ENCODE measurements at regions not wholly inside any gene's neighbourhood (a gene's known extent, or its start where the extent isn't known, plus 50 kb on each side); places are given as distances from the start of the nearest gene placed in this dataset.
A peak's percentile ranks its signal among the peaks of the same experiment; 100 is the strongest.

DNA sequence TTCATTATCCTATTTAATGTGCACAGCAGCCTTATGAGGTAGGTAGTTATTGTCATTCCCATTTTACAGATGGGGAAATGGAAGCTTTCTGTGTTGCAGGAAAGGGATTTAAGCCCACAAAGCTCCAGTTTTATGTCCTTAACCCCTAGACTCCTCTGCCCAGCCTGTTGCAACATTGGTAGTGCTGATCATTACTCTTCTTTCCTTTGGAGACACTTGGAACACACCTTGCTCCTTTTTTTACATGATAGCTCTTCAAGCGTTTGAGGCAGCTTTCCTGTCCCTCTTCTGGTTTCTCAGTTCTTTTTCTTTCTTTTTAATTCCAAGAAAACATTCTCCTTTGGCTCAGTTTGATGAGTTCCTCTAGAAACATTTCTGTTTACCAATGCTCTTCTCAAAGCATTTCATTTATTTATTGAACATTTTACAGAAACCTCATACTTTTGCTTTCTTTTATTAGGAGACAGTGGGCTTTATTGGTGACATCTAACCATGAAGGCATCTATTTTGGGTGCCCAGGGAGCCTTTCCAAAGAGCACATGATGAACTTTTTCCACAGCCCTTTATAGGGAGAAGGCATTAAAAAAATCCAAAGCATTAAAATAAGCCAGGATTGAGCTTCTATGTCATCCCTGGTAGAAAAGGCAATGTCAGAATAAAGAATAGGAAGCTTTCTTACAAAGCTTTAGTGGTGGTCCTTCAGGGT, 218.0 kb downstream of the TMEM38B start:
- TF ChIP-seq, protein P1, sequence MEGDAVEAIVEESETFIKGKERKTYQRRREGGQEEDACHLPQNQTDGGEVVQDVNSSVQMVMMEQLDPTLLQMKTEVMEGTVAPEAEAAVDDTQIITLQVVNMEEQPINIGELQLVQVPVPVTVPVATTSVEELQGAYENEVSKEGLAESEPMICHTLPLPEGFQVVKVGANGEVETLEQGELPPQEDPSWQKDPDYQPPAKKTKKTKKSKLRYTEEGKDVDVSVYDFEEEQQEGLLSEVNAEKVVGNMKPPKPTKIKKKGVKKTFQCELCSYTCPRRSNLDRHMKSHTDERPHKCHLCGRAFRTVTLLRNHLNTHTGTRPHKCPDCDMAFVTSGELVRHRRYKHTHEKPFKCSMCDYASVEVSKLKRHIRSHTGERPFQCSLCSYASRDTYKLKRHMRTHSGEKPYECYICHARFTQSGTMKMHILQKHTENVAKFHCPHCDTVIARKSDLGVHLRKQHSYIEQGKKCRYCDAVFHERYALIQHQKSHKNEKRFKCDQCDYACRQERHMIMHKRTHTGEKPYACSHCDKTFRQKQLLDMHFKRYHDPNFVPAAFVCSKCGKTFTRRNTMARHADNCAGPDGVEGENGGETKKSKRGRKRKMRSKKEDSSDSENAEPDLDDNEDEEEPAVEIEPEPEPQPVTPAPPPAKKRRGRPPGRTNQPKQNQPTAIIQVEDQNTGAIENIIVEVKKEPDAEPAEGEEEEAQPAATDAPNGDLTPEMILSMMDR (IDR thresholded peaks at IDR 0.05; ENCODE audit: low read depth, low read length, missing control alignments): no peak
- DNase-seq (ENCODE audit: extremely low read depth, low read depth): no peak
- H3K4me3 ChIP-seq (replicated peaks; ENCODE audit: low read depth, low read length): no peak overlapping the region

DNA sequence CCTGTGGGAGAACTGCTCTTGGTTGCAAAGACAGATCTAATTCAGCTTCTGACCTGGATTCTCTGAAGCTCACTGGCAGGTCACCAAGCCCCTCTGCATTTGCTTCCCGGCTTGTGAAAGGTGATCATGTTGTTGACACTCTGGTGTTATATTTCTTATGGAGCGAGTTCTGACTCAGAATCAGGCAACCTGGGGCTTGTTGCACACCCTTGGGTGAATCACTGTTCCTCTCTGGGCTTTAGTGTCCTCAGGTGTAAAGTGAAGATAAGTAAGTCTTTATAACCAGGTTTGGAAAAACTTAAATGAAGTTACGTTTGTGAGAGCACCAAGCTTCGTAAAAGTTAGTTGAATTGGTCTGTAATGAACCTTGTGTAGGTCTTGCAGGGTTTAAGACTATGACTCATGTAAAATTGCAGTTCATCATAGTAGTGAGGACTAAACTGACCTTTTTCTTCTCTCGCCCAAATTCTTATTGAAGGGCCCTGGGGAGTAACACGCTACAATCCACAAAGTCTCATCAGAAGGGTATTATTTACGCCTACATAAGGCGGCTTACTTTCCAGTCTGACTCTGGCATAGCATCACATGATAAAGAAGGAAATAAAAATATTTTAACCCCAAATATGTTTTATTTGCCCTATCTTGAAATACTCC, 218.6 kb downstream of the TMEM38B start:
- DNase-seq (ENCODE audit: extremely low read depth, low read depth): no peak
- TF ChIP-seq, protein P1 (IDR thresholded peaks at IDR 0.05; ENCODE audit: low read depth, low read length, missing control alignments): no peak

DNA sequence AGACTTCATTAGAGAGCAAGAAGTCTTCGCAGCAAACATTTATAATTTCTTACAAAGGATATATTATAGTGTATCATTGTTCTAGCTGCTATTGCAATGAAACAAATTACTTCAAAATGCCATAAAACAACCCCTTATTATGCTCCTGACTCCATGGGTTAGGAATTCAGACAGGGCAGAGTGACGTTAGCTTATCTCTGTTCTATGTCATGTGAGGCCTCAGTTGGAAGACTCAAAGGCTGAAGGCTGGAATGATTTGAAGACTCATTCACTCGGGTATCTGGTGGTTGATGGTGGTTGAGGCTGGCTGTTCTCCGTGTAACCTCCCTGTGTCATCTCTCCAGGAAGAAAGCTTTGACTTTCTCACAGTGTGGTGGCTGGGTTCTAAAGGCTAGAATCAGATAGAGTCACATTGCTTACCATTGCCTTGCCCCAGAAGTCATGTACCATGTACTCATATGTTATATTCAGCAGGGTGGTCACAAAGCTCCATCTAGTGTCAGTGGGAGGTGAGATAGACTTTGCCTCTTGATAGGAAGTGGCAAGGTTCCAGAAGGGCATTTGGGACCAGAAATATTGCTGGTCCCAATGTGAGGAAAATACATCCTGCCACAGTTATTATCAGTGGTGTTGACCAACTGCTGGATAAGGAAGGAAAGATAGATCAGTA, 226.9 kb downstream of the TMEM38B start:
- DNase-seq (ENCODE audit: extremely low read depth, low read depth): no peak
- H3K4me3 ChIP-seq (replicated peaks; ENCODE audit: low read depth, low read length): no peak overlapping the region
- TF ChIP-seq, protein P1 (IDR thresholded peaks at IDR 0.05; ENCODE audit: low read depth, low read length, missing control alignments): no peak

More for the DNA sequence above, 218.6 kb downstream of the TMEM38B start:
- H3K4me3 ChIP-seq (replicated peaks; ENCODE audit: low read depth, low read length): no peak overlapping the region

DNA sequence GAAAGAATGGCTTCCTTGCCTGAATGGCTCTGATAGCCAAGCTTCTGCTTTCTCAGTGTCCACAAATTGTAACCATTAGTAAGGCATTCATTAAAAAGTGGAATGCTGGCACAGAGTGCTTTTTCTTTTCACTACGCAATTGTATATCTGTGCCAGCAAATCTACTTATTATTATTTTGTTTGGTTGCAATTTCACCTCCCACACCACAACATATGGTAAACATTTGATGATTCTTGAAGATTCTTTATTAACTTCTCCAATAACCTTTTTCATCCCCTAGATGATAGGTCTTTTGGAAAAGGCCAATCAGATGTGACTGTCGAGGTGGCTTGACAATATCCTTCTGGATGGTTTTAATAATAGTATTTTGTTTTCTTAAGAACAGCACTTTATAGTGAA, 234.1 kb downstream of the TMEM38B start:
- no peak for DNase-seq (ENCODE audit: extremely low read depth, low read depth)
- no peak overlapping the region for H3K4me3 ChIP-seq (replicated peaks; ENCODE audit: low read depth, low read length)
- TF ChIP-seq, protein P1 (IDR thresholded peaks at IDR 0.05; ENCODE audit: low read depth, low read length, missing control alignments): no peak

DNA sequence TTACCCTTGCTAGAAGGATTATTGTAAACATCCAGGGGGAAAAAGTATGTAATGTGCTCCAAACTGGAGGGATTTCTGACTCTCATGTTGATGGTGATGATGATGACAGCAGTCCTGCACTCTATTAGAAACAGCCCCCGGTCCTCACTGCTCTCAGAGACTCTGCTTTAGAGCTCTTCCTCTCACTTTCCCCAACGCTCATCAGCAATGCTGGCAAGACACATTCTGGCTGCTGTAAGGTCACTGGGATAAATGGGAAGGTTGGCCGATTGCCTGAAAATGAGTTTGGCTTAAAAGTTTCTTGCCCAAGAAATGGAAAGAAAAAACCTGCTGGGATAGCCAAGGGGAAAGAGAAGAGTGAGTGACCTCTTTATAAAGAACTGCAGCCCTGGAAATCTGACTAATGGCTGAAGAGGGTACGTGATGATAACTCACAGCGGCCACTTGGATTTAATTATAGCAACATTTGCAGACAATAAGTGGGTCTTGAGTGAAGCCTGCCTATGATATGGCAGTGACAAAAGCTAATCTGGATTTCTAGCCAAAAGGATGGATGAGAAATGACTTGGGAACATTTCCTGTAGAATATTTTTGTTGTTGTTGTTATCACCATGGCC, 235.8 kb downstream of the TMEM38B start:
- DNase-seq (ENCODE audit: extremely low read depth, low read depth): peak; percentile 9
- TF ChIP-seq, protein P1 (IDR thresholded peaks at IDR 0.05; ENCODE audit: low read depth, low read length, missing control alignments): no peak

DNA sequence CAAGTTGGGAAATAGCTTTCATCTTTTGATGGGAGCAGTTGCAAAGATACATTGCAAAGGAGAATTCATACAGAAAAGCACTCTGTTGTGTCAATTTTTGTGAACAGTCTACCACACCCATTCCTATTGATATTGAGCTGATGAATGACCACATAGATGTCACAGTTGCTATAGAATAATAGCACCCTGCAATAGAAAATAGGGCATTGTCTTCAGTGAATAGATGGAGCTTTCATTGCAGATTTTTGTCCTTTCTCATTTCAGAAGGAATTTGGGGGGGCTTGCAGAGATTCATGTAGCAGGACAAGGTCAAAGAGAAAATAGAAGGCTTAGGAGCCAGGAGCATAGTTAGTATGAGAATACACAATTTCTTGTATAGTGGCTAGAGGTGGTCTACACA, 237.9 kb downstream of the TMEM38B start:
- TF ChIP-seq, protein P1 (IDR thresholded peaks at IDR 0.05; ENCODE audit: low read depth, low read length, missing control alignments): no peak
- no peak overlapping the region for H3K4me3 ChIP-seq (replicated peaks; ENCODE audit: low read depth, low read length)
- no peak for DNase-seq (ENCODE audit: extremely low read depth, low read depth)

More for the DNA sequence above, 235.8 kb downstream of the TMEM38B start:
- no peak overlapping the region for H3K4me3 ChIP-seq (replicated peaks; ENCODE audit: low read depth, low read length)
